Liver (tissue), 7 donors: ENCODE measurements at regions not wholly inside any gene's neighbourhood (a gene's known extent, or its start where the extent isn't known, plus 50 kb on each side); places are given as distances from the start of the nearest gene placed in this dataset.

ENCODE experiments used
- DNase-seq: peaks from one replicate; pipeline ENCODE4 v3.0.0-alpha.2; 2017; ENCODE audit warnings: low spot score
- H3K27ac ChIP-seq, 2 donors: one replicate each; pipeline ENCODE4 v1.7.0; 2013; ENCODE audit warnings: inconsistent platforms in 2 of 2, low read length in 2 of 2, control low read depth in 1 of 2, low read depth in 1 of 2, mild to moderate bottlenecking in 1 of 2
- H3K27me3 ChIP-seq, 4 donors: one replicate each; pipeline versions ENCODE4 v1.6.1 to v1.7.0; 2013; ENCODE audit warnings: low read length in 3 of 4, inconsistent platforms in 1 of 4, mild to moderate bottlenecking in 1 of 4, moderate library complexity in 1 of 4; ENCODE audit not compliant: control insufficient read depth in 4 of 4, insufficient read depth in 4 of 4
- H3K36me3 ChIP-seq, 4 donors: one replicate each; pipeline versions ENCODE4 v1.6.1 to v1.7.0; 2013; ENCODE audit warnings: low read length in 3 of 4, mild to moderate bottlenecking in 3 of 4, low read depth in 1 of 4, moderate library complexity in 1 of 4; ENCODE audit not compliant: control insufficient read depth in 4 of 4, insufficient read depth in 3 of 4
- H3K4me1 ChIP-seq, 4 donors: one replicate each; pipeline versions ENCODE4 v1.6.1 to v1.7.0; 2013; ENCODE audit warnings: low read length in 3 of 4, mild to moderate bottlenecking in 3 of 4, moderate library complexity in 1 of 4; ENCODE audit not compliant: control insufficient read depth in 4 of 4, insufficient read depth in 4 of 4
- H3K4me3 ChIP-seq, 3 donors: one replicate each; pipeline versions ENCODE4 v1.6.1 to v1.7.0; 2013; ENCODE audit warnings: low read length in 3 of 3, control low read depth in 1 of 3, low read depth in 1 of 3, mild to moderate bottlenecking in 1 of 3
- H3K9ac ChIP-seq, 2 donors: one replicate each; pipeline ENCODE4 v1.7.0; 2013; ENCODE audit warnings: low read length in 2 of 2, mild to moderate bottlenecking in 2 of 2, moderate library complexity in 2 of 2, control low read depth in 1 of 2, low read depth in 1 of 2
- H3K9me3 ChIP-seq, 4 donors: one replicate each; pipeline versions ENCODE4 v1.6.1 to v1.7.0; 2013; ENCODE audit warnings: low read length in 3 of 4; ENCODE audit not compliant: control insufficient read depth in 4 of 4
- ATF3 ChIP-seq: IDR thresholded peaks from 2 replicates; pipeline ENCODE4 v1.6.1; 2016; ENCODE audit warnings: antibody characterized with exemption
- CTCF ChIP-seq: fragments of 150-350 bp; IDR thresholded peaks from 2 replicates; pipeline ENCODE4 v1.5.1; 2017; ENCODE audit warnings: improper control_type of control experiment, low read depth, low read length; ENCODE audit not compliant: missing input control
- EGR1 ChIP-seq, 2 donors: IDR thresholded peaks; 2 replicates each; pipeline ENCODE4 v1.6.1; 2016 to 2018; ENCODE audit warnings: antibody characterized with exemption in 2 of 2, low read depth in 2 of 2
- FOXA1 ChIP-seq: IDR thresholded peaks from 2 replicates; pipeline ENCODE4 v1.6.1; 2016; ENCODE audit warnings: antibody characterized with exemption
- FOXA2 ChIP-seq: IDR thresholded peaks from 2 replicates; pipeline ENCODE4 v1.6.1; 2016; ENCODE audit warnings: antibody characterized with exemption
- GABPA ChIP-seq, 2 donors: IDR thresholded peaks in 1 of 2; conservative IDR thresholded peaks in 1 of 2; 2 replicates each; pipeline ENCODE4 v1.6.1; 2016; ENCODE audit warnings: antibody characterized with exemption in 2 of 2, mild to moderate bottlenecking in 1 of 2, moderate library complexity in 1 of 2
- HNF4A ChIP-seq, 2 donors: conservative IDR thresholded peaks; 2 replicates each; pipeline ENCODE4 v1.6.1; 2016; ENCODE audit warnings: antibody characterized with exemption in 2 of 2, mild to moderate bottlenecking in 2 of 2
- HNF4G ChIP-seq: IDR thresholded peaks from 2 replicates; pipeline ENCODE4 v1.6.1; 2016; ENCODE audit warnings: antibody characterized with exemption
- JUND ChIP-seq, 2 donors: IDR thresholded peaks; 2 replicates each; pipeline ENCODE4 v1.6.1; 2016; ENCODE audit warnings: antibody characterized with exemption in 2 of 2
- MAX ChIP-seq: IDR thresholded peaks from 2 replicates; pipeline ENCODE4 v1.6.1; 2016; ENCODE audit warnings: antibody characterized with exemption
- NR2F2 ChIP-seq: IDR thresholded peaks from 2 replicates; pipeline ENCODE4 v1.6.1; 2016; ENCODE audit warnings: antibody characterized with exemption
- RAD21 ChIP-seq, 2 donors: IDR thresholded peaks; 2 replicates each; pipeline ENCODE4 v1.6.1; 2016; ENCODE audit warnings: antibody characterized with exemption in 2 of 2, mild to moderate bottlenecking in 2 of 2
- REST ChIP-seq: IDR thresholded peaks from 2 replicates; pipeline ENCODE4 v1.6.1; 2016; ENCODE audit warnings: antibody characterized with exemption, mild to moderate bottlenecking
- RXRA ChIP-seq, 2 donors: IDR thresholded peaks; 2 replicates each; pipeline ENCODE4 v1.6.1; 2017 to 2018; ENCODE audit warnings: antibody characterized with exemption in 2 of 2, mild to moderate bottlenecking in 1 of 2
- SP1 ChIP-seq: IDR thresholded peaks from 2 replicates; pipeline ENCODE4 v1.6.1; 2018; ENCODE audit warnings: antibody characterized with exemption, mild to moderate bottlenecking
- TAF1 ChIP-seq: conservative IDR thresholded peaks from 2 replicates; pipeline ENCODE4 v1.6.1; 2016; ENCODE audit warnings: antibody characterized with exemption, mild to moderate bottlenecking
- YY1 ChIP-seq: IDR thresholded peaks from 2 replicates; pipeline ENCODE4 v1.6.1; 2016; ENCODE audit warnings: antibody characterized with exemption, mild to moderate bottlenecking
- ZBTB33 ChIP-seq: IDR thresholded peaks from 2 replicates; pipeline ENCODE4 v1.6.1; 2016; ENCODE audit warnings: antibody characterized with exemption
- donor health status: healthy.
- donor health status: healthy.
- donor health status: healthy.
- donor health status: healthy.

- TF ChIP-seq MAX (no peak), YY1 (no peak), GABPA (IDR thresholded peaks at IDR 0.05 in 1 of 2, conservative IDR thresholded peaks at IDR 0.05 in 1 of 2) (no peak), TAF1 (no peak), HNF4G (no peak), ATF3 (no peak), FOXA1 (no peak), REST (no peak), FOXA2 (no peak), ZBTB33 (no peak), SP1 (no peak), CTCF (no peak), JUND (IDR thresholded peaks at IDR 0.05) (no peak), RAD21 (IDR thresholded peaks at IDR 0.05) (no peak), HNF4A (conservative IDR thresholded peaks at IDR 0.05) (no peak), RXRA (IDR thresholded peaks at IDR 0.05) (no peak), EGR1 (IDR thresholded peaks at IDR 0.05; ENCODE audit: low read depth in 2 of 2) (no peak), NR2F2 (no peak)
- Histone ChIP-seq H3K9ac (no peak overlapping the region), H3K27me3 (no peaks in the 10 kb centered on the region), H3K4me1 (peaks cover 0 to 12% (median 5%) of the 10 kb centered on the region in 4 donors), H3K27ac (no peak overlapping the region), H3K4me3 (no peak overlapping the region), H3K9me3 (no peaks in the 10 kb centered on the region), H3K36me3 (no peaks in the 10 kb centered on the region)
- no peak for DNase-seq
Measured at GRCh38 chr10:88100281-88100680, 236.9 kb downstream of the PTEN start.
